Peyer's patch (tissue), 4 donors: ENCODE measurements at regions not wholly inside any gene's neighbourhood (a gene's known extent, or its start where the extent isn't known, plus 50 kb on each side); places are given as distances from the start of the nearest gene placed in this dataset.
"Not testable (repeated sequence)": the region's sequence is repeated elsewhere in the genome, so short reads cannot be mapped to it uniquely, and the experiment has no call there.

Experiments used
- CTCF ChIP-seq, 6 experiments: fragments of 450-650 bp in 4 of 6; fragments of 200-600 bp in 2 of 6; sonication (generic) in 1 of 6; IDR thresholded peaks; one replicate each; pipeline ENCODE4 v1.5.1; 2017 to 2019; ENCODE audit warnings: antibody characterized with exemption in 6 of 6, mild to moderate bottlenecking in 3 of 6, moderate library complexity in 1 of 6
- POLR2A ChIP-seq, 2 donors: fragments of 450-650 bp; IDR thresholded peaks; one replicate each; pipeline ENCODE4 v1.5.1; 2017; ENCODE audit warnings: antibody characterized with exemption in 2 of 2, mild to moderate bottlenecking in 2 of 2, moderate library complexity in 2 of 2

- TF ChIP-seq CTCF, POLR2A (IDR thresholded peaks at IDR 0.05): not testable (repeated sequence)
Observed at GRCh38 chr5:92216852-92217251, 833.7 kb upstream of the ARRDC3 start.
